ENCODE measurements at regions not wholly inside any gene's neighbourhood (a gene's known extent, or its start where the extent isn't known, plus 50 kb on each side); places are given as distances from the start of the nearest gene placed in this dataset.
"Not testable (repeated sequence)": the region's sequence is repeated elsewhere in the genome, so short reads cannot be mapped to it uniquely, and the experiment has no call there.

- no peak for DNase-seq (ENCODE audit: low read depth)
Measured at GRCh38 chr13:80718970-80719369, 378.0 kb upstream of the SPRY2 start.

DNA sequence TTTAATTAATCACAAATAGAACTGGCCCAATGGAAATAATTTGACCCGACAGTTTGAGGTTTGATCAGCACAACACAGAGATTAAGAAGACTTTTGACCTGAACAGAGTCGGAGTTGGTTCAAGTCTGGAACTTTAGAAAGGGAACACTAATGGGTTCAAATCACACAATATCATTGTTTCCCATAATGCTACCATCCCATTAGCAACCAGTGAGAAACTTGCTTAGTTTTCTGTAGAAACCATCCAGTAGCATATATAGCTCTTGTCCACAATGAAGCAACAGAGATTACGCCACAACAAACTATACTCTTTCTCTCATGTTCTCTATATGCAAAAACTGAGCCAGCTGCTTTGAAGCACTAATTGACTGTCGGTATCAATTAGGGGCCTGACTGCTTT, 376.9 kb upstream of the SPRY2 start:
- no peak for DNase-seq (ENCODE audit: low read depth)

DNA sequence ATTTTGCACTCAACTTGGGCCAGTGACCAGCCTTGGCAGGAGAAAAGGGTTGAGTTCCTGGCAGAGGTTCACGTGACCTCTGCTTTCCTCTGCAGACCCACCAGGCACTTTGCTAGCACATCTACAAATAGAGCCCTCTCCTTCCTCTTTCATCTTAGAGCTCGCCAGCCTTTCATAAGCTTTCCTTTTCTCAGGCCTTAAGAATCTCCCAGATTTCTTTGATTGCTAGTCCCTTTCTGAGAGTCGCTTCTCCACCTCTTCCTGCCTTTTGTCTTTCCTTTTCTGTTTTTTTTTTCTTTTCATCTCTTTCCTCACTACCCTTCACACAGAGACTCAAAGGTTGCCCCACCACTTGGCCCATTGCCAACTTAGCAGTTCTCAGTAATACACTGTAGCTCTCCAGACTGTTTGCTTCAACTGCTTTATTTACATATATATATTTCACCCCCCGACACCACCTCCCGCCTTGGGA, 375.7 kb upstream of the SPRY2 start:
- peak; percentile 64 for DNase-seq (ENCODE audit: low read depth)

DNA sequence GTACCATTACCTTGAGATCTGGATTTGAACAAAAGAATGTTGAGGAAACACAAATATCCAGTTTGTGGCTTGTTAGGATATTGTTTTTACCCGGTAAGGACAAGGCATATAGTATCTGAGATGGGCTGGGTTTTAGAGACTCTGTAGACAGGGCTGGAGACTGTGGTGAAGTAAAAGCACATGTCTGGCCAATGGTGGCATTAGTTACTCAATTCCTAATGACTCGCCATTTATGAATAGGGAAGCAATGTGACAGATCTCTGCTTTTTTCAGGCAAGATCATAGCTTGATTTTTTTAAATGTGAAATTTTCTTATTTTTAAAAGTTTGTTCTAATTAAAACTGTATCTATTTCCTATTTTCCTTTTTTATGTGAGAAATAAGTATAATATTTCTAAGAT, 371.1 kb upstream of the SPRY2 start:
- DNase-seq (ENCODE audit: low read depth): peak; percentile 25

DNA sequence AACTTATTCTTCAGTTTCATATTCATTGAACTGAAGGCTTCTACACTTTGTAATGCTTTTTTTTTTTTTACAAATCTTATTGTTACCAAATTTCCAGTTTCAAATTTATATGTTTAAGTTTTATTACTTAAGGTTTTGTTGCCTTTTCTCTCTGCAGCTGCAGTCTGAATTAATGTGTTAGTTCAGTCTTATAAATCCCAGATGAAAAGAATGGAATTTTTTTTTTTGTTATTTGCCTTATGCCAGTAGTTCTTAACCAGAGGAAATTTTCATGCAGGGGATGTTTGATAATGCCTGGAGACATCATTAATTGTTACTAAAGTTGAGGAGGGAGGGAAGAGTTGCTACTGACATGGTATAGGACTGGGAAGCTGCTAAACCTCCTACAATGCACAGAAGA, 367.9 kb upstream of the SPRY2 start:
- DNase-seq (ENCODE audit: low read depth): no peak

- DNase-seq (ENCODE audit: low read depth): no peak
Measured at GRCh38 chr13:80707000-80707983, 366.4 kb upstream of the SPRY2 start.

DNA sequence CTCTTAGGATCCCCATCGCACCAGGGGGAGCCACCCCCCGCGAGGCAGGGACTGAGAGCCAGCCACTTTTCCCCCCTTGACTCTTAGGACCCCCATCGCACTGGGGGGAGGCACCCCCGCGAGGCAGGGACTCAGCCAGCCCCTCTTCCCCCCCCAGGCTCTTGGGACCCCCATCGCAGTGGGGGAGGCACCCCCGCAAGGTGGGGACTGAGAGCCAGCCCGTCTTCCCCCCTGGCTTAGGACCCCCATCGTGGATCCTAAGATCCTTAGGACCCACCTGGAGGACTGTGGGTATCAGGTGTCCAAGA, 365.2 kb upstream of the SPRY2 start:
- no peak for DNase-seq (ENCODE audit: low read depth)

DNA sequence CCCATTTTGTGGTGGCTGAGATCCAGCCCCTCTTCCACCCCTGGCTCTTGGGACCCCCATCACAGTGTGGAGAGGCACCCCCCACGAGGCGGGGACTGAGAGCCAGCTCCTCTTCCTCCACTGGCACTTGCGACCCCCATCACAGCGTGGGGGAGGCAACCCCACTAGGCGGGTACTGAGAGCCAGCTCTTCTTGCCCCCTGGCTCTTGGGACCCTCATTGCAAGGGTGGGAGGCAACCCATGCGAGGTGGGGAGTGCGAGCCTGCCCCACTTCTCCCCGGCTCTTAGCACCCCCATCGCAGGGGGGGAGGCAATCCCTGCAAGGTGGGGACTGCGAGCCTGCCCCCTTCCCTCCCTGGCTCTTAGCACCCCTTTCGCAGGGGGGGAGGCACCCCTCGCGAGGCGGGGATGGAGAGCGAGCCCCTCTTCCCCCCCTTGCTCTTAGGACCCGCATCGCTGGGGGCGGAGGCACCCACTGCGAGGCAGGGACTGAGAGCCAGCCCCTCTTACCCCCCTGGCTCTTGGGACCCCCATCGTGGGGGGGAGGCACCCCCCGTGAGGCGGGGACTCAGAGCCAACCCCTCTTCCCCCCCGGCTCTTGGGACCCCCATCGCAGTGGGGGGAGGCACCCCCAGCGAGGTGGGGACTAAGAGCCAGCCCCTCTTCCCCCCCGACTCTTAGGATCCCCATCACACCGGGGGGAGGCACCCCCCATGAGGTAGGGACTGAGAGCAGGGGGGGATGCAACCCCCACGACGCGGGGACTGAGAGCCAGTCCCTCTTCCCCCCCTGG, 364.6 kb upstream of the SPRY2 start:
- DNase-seq (ENCODE audit: low read depth): no peak

- no peak for DNase-seq (ENCODE audit: low read depth)
Measured at GRCh38 chr13:80704369-80704768, 363.4 kb upstream of the SPRY2 start.

DNA sequence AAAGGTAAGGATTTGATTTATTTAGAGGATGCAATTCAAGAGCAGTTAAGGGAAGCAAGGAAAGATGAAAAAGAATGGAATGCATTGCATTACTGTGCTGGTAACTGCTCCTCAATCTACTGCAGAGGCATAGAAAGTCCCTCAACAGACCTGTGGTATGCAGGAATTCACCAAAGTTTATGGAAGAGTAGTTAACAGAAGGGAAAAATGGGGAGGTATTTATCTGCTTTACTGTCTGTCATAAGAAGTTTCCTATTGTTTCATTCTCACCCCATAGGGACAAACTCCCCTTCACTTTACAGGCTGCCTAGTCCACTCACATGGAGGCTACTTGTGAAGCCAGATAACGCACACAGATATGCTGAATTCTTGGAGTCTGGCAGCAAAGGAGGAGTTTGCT, 354.9 kb upstream of the SPRY2 start:
- DNase-seq (ENCODE audit: low read depth): no peak

DNA sequence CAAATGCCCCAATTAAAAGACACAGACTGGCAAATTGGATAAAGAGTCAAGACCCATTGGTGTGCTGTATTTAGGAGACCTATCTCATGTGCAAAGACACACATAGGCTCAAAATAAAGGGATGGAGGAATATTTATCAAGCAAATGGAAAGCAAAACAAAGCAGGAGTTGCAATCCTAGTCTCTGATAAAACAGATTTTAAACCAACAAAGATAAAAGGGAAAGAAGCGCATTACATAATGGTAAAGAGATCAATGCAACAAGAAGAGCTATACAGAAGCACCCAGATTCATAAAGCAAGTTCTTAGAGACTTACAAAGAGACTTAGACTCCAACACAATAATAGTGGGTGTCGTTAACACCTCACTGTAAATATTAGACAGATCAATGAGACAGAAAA, 350.9 kb upstream of the SPRY2 start:
- DNase-seq (ENCODE audit: low read depth): not testable (repeated sequence)

GRCh38 chr13:80690208-80690607, 349.3 kb upstream of the SPRY2 start:
- no peak for DNase-seq (ENCODE audit: low read depth)

DNA sequence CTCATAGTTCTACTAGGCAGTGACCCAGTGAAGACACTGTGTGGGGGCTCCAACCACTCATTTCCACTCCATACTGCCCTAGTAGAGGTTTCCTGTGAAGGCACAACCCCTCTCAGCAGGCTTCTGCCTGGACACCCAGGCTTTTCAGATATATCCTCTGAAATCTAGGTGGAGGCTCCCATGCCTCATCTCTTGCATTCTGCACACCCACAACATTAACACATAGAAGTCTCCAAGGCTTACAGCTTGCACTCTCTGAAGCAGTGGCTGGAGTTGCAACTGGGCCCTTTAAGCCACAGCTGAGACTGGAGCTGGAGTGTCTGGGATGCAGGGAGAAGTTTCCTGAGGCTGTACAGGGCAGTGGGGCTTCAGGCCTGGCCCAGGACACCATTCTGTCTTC, 347.7 kb upstream of the SPRY2 start:
- DNase-seq (ENCODE audit: low read depth): no peak

DNA sequence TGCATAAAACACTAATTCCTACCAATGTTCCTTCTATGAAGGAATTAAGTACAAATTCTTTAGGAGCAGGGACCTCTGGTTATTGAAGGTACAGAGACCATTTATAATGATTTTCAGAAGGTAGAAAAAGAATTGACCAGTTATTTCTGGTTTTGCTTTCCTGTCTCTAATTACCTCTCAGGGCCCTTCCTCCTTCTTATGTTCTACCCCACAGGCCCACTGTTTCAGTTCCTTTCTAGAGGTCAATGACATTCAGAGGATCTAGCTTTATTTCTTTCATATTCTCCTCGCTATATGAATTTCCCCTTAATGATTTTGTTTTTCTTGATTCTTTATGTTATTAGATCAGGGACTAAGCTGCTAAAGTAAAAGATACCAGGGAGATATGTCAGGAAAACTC, 345.0 kb upstream of the SPRY2 start:
- DNase-seq (ENCODE audit: low read depth): no peak

- no peak for DNase-seq (ENCODE audit: low read depth)
Measured at GRCh38 chr13:80684217-80684991, 343.5 kb upstream of the SPRY2 start.

GRCh38 chr13:80680786-80681366, 339.9 kb upstream of the SPRY2 start:
- DNase-seq (ENCODE audit: low read depth): no peak

DNA sequence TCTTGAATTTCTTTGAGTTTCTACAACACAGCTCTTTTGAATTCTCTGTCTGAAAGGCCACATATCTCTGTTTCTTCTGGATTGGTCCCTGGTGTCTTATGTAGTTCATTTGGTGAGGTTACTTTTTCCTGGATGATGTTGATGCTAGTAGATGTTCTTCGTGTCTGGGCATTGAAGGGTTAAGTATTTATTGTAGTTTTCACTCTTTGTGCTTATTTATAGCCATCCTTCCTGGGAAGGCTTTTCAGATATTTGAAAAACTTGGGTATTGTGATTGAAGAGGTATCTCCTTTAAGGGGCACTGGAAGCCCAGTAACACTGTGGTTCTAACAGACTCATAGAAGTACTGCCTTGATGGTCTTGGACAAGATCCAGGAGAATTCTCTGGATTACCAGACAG, 338.5 kb upstream of the SPRY2 start:
- no peak for DNase-seq (ENCODE audit: low read depth)

GRCh38 chr13:80677227-80677626, 336.3 kb upstream of the SPRY2 start:
- DNase-seq (ENCODE audit: low read depth): no peak

GRCh38 chr13:80675442-80675841, 334.5 kb upstream of the SPRY2 start:
- DNase-seq (ENCODE audit: low read depth): not testable (repeated sequence)

DNA sequence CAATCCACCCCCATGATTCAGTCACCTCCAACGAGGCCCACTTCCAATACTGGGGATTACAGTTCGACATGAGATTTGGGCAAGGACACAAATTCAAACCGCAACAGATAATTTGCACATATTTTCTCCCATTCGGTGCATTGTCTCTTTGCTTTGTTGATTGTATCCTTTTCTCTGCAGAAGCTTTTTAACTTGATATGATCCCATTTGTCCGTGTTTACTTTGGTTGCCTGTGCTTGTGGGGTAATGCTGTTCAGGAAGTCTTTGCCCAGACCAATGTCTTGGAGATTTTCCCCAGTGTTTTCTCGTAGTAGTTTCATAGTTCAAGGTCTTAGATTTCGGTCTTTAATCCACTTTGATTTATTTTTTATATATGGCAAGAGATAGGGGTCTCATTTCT, 330.8 kb upstream of the SPRY2 start:
- DNase-seq (ENCODE audit: low read depth): no peak

GRCh38 chr13:80669112-80669511, 328.2 kb upstream of the SPRY2 start:
- no peak for DNase-seq (ENCODE audit: low read depth)

GRCh38 chr13:80668452-80668851, 327.5 kb upstream of the SPRY2 start:
- DNase-seq (ENCODE audit: low read depth): no peak

Data from iris pigment epithelial cell (primary cell).